Prostate gland (tissue), 2 donors: ENCODE measurements at regions not wholly inside any gene's neighbourhood (a gene's known extent, or its start where the extent isn't known, plus 50 kb on each side); places are given as distances from the start of the nearest gene placed in this dataset.

Experiments
- CTCF ChIP-seq, 4 experiments: fragments of 200-600 bp in 2 of 4; fragments of 450-650 bp in 2 of 4; sonication (generic) in 2 of 4; IDR thresholded peaks; 1 replicate in 3 of 4; 2 replicates in 1 of 4; pipeline ENCODE4 v1.5.1; 2016 to 2019; ENCODE audit warnings: antibody characterized with exemption in 4 of 4, mild to moderate bottlenecking in 2 of 4, moderate library complexity in 2 of 4
- POLR2A ChIP-seq: fragments of 450-650 bp; IDR thresholded peaks from one replicate; pipeline ENCODE4 v1.6.1; 2016; ENCODE audit warnings: antibody characterized with exemption, mild to moderate bottlenecking
- POLR2AphosphoS5 ChIP-seq: sonication (generic); formaldehyde crosslinking; IDR thresholded peaks from one replicate; pipeline ENCODE4 v1.6.1; 2017; ENCODE audit warnings: antibody characterized with exemption

DNA sequence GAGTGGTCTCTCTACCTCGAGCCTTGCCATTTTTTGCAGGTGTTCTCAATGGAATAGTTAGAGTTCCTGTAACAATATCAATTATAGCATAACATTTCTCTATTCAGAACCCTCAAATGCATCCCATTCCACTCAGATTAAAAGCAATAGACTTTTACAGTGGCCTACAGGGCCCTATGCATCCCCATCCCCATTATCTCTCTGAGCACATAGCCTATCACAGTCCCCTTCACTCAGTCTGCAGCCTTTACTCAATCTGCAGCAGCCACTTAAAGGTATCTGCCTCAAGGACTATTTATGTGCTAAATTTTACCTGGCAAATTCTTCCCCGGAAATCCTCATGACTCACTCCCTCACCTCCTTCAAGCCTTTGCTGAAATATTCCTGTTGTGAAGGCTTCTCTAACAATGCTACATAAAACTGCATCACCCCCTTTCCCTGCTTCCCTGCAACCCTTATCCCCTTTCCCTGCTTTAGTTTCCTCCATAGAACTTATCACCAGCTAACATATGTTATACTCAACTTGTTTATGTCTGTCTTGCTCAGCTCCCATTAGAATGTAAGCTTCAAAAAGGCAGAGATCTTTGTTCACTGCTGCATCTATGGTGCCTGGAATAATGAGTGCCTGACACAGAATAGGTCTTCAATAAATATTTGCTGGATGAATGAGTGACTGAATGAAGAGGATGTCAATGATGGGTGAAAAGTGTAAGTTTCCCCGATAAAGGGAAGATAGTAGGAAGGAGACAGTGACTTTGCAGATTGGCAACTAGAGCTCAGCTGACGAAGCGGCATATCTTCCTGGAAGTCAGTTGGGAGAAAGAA lies 54.1 kb upstream of the ZNF366 start:
- no peak for TF ChIP-seq POLR2A
- no peak for TF ChIP-seq CTCF (IDR thresholded peaks at IDR 0.05)
- no peak for TF ChIP-seq POLR2AphosphoS5
